GM18907 (cell line): ENCODE measurements at regions not wholly inside any gene's neighbourhood (a gene's known extent, or its start where the extent isn't known, plus 50 kb on each side); places are given as distances from the start of the nearest gene placed in this dataset.
"Not testable (repeated sequence)": the region's sequence is repeated elsewhere in the genome, so short reads cannot be mapped to it uniquely, and the experiment has no call there.

Experiments
- ATAC-seq: cut with Tn5 transposase; IDR thresholded peaks from one replicate; pipeline ENCODE4 v1.9.1; 2021; ENCODE audit warnings: mild to moderate bottlenecking, moderate library complexity; ENCODE audit not compliant: unreplicated experiment

- not testable (repeated sequence) for ATAC-seq
Measured at GRCh38 chr5:93682471-93683404, 58.7 kb downstream of the POU5F2 start.

- ATAC-seq, result no peak
Measured at GRCh38 chr5:93681432-93681831, 60.0 kb downstream of the POU5F2 start.

- no peak for ATAC-seq
Measured at GRCh38 chr5:93677359-93677891, 64.0 kb downstream of the POU5F2 start.

- peak; percentile 49 for ATAC-seq
Measured at GRCh38 chr5:93676704-93677103, 64.7 kb downstream of the POU5F2 start.

- ATAC-seq, result peak; percentile 65
Measured at GRCh38 chr5:93675460-93676450, 65.6 kb downstream of the POU5F2 start.

- ATAC-seq, result peak; percentile 66
Measured at GRCh38 chr5:93674866-93675459, 66.4 kb downstream of the POU5F2 start.

GRCh38 chr5:93674138-93674537 is 67.3 kb downstream of the POU5F2 start:
- no peak for ATAC-seq

GRCh38 chr5:93673316-93673954 is 68.0 kb downstream of the POU5F2 start:
- ATAC-seq, result no peak

- no peak for ATAC-seq
Measured at GRCh38 chr5:93665648-93666047, 75.8 kb downstream of the POU5F2 start.

GRCh38 chr5:93660677-93661076 is 77.7 kb downstream of the NR2F1 start:
- ATAC-seq, result no peak

- no peak for ATAC-seq
Measured at GRCh38 chr5:93658044-93658443, 75.0 kb downstream of the NR2F1 start.

GRCh38 chr5:93654676-93655075 is 71.7 kb downstream of the NR2F1 start:
- no peak for ATAC-seq

- ATAC-seq, result no peak
Measured at GRCh38 chr5:93653716-93654115, 70.7 kb downstream of the NR2F1 start.

GRCh38 chr5:93649234-93649900 is 66.3 kb downstream of the NR2F1 start:
- ATAC-seq, result no peak

- no peak for ATAC-seq
Measured at GRCh38 chr5:93644760-93645159, 61.7 kb downstream of the NR2F1 start.
